ES-I3 (cell line): ENCODE measurements at regions not wholly inside any gene's neighbourhood (a gene's known extent, or its start where the extent isn't known, plus 50 kb on each side); places are given as distances from the start of the nearest gene placed in this dataset.

Experiments
- H3K36me3 ChIP-seq: 2 replicates; pipeline ENCODE4 v1.6.1; 2013; ENCODE audit warnings: mild to moderate bottlenecking, low read length, control low read depth, moderate library complexity; ENCODE audit not compliant: insufficient read depth
- H3K4me1 ChIP-seq: 2 replicates; pipeline ENCODE4 v1.6.1; 2013; ENCODE audit warnings: mild to moderate bottlenecking, control low read depth, low read length; ENCODE audit not compliant: insufficient read depth
- H3K9ac ChIP-seq: 2 replicates; pipeline ENCODE4 v1.6.1; 2013; ENCODE audit warnings: low read depth, mild to moderate bottlenecking, low read length, moderate library complexity
- H3K9me3 ChIP-seq: 2 replicates; pipeline ENCODE4 v1.6.1; 2013; ENCODE audit warnings: mild to moderate bottlenecking, low read length, moderate library complexity; ENCODE audit not compliant: control insufficient read depth, insufficient read depth

- Histone ChIP-seq H3K9ac (no peak overlapping the region), H3K4me1 (peaks cover 5% of the 10 kb centered on the region; the same call in 1 of the 2 replicates), H3K9me3 (no peaks in the 10 kb centered on the region), H3K36me3 (no peaks in the 10 kb centered on the region)
Observed at GRCh38 chr6:134368670-134369069, 50.8 kb upstream of the SGK1 start.
